COR-L47 (cell line): ENCODE measurements at regions not wholly inside any gene's neighbourhood (a gene's known extent, or its start where the extent isn't known, plus 50 kb on each side); places are given as distances from the start of the nearest gene placed in this dataset.

Experiments
- DNase-seq: peaks from one replicate; lab custom pipeline; 2025; lab: John Stamatoyannopoulos, UW

GRCh38 chr20:40320517-40321011, 368.5 kb downstream of the MAFB start:
- DNase-seq = no peak

- no peak for DNase-seq
These were observed 369.1 kb downstream of the MAFB start for GRCh38 chr20:40319741-40320516.

- DNase-seq = no peak
These were observed 370.0 kb downstream of the MAFB start for GRCh38 chr20:40319056-40319455.

GRCh38 chr20:40317156-40317790, 371.8 kb downstream of the MAFB start:
- no peak for DNase-seq

- no peak for DNase-seq
These were observed 374.8 kb downstream of the MAFB start for GRCh38 chr20:40314278-40314677.

GRCh38 chr20:40313730-40314129, 375.3 kb downstream of the MAFB start:
- no peak for DNase-seq

- no peak for DNase-seq
These were observed 379.3 kb downstream of the MAFB start for GRCh38 chr20:40309731-40310130.

GRCh38 chr20:40307997-40308396, 381.0 kb downstream of the MAFB start:
- no peak for DNase-seq

GRCh38 chr20:40307268-40307667, 381.8 kb downstream of the MAFB start:
- no peak for DNase-seq

- DNase-seq = no peak
These were observed 383.7 kb downstream of the MAFB start for GRCh38 chr20:40305303-40305702.

- DNase-seq = no peak
These were observed 384.9 kb downstream of the MAFB start for GRCh38 chr20:40304119-40304613.

- DNase-seq = no peak
These were observed 394.3 kb downstream of the MAFB start for GRCh38 chr20:40294747-40295146.

GRCh38 chr20:40294175-40294574, 394.9 kb downstream of the MAFB start:
- DNase-seq = no peak

GRCh38 chr20:40293740-40294139, 395.3 kb downstream of the MAFB start:
- DNase-seq = no peak

GRCh38 chr20:40291493-40292135, 397.4 kb downstream of the MAFB start:
- DNase-seq = no peak

GRCh38 chr20:40287683-40288082, 401.4 kb downstream of the MAFB start:
- no peak for DNase-seq

GRCh38 chr20:40286975-40287531, 402.0 kb downstream of the MAFB start:
- DNase-seq = no peak

- DNase-seq = no peak
These were observed 404.4 kb downstream of the MAFB start for GRCh38 chr20:40284611-40285010.

GRCh38 chr20:40283689-40284088, 405.3 kb downstream of the MAFB start:
- no peak for DNase-seq

- DNase-seq = no peak
These were observed 406.1 kb downstream of the MAFB start for GRCh38 chr20:40282941-40283340.

GRCh38 chr20:40282541-40282940, 406.5 kb downstream of the MAFB start:
- no peak for DNase-seq

- no peak for DNase-seq
These were observed 408.4 kb downstream of the MAFB start for GRCh38 chr20:40280616-40281015.

GRCh38 chr20:40279390-40279789, 409.6 kb downstream of the MAFB start:
- DNase-seq = no peak
